Thoracic aorta (tissue), 2 donors: ENCODE measurements at regions not wholly inside any gene's neighbourhood (a gene's known extent, or its start where the extent isn't known, plus 50 kb on each side); places are given as distances from the start of the nearest gene placed in this dataset.

ENCODE experiments used
- ATAC-seq: fragments of 150-250 bp; one replicate; pipeline ENCODE4 v1.8.0; 2017; ENCODE audit warnings: low read depth; ENCODE audit not compliant: insufficient number of reproducible peaks, low FRiP score
- DNase-seq: peaks from one replicate; pipeline ENCODE4 v3.0.0-alpha.2; 2020; ENCODE audit warnings: low spot score
- H3K27ac ChIP-seq, 2 donors: fragments of 200-600 bp; sonication (generic); 1 replicate in 1 of 2; 2 replicates in 1 of 2; pipeline ENCODE4 v1.5.1; 2016; ENCODE audit warnings: mild to moderate bottlenecking in 2 of 2, moderate library complexity in 2 of 2
- H3K27me3 ChIP-seq: fragments of 200-600 bp; sonication (generic); replicated peaks from 2 replicates; pipeline ENCODE4 v1.6.0; 2016; ENCODE audit warnings: mild to moderate bottlenecking; ENCODE audit not compliant: insufficient read depth
- H3K36me3 ChIP-seq: fragments of 200-600 bp; sonication (generic); one replicate; pipeline ENCODE4 v1.5.1; 2016
- H3K4me1 ChIP-seq, 2 donors: fragments of 200-600 bp; sonication (generic); 1 replicate in 1 of 2; 2 replicates in 1 of 2; pipeline versions ENCODE4 v1.5.1 to v1.6.0; 2016; ENCODE audit warnings: low read depth in 2 of 2, mild to moderate bottlenecking in 1 of 2; ENCODE audit not compliant: control insufficient read depth in 1 of 2
- H3K4me3 ChIP-seq: fragments of 200-600 bp; sonication (generic); 2 replicates; pipeline ENCODE4 v1.5.1; 2016; ENCODE audit warnings: mild to moderate bottlenecking
- H3K9me3 ChIP-seq: fragments of 200-600 bp; sonication (generic); 2 replicates; pipeline ENCODE4 v1.5.1; 2016
- CTCF ChIP-seq: fragments of 200-600 bp; sonication (generic); IDR thresholded peaks from one replicate; pipeline ENCODE4 v1.5.1; 2019; ENCODE audit warnings: antibody characterized with exemption

- Histone ChIP-seq H3K27ac (no peak overlapping the region), H3K27me3 (no peaks in the 10 kb centered on the region), H3K9me3 (no peaks in the 10 kb centered on the region), H3K4me1 (peaks cover 8 to 22% of the 10 kb centered on the region in 2 donors), H3K4me3 (no peak overlapping the region), H3K36me3 (no peaks in the 10 kb centered on the region)
- no peak for ATAC-seq
- no peak for TF ChIP-seq CTCF
- DNase-seq: no peak
These were observed 281.9 kb upstream of the NMUR2 start for GRCh38 chr5:152686931-152687330.

- H3K27me3 ChIP-seq: no peaks in the 10 kb centered on the region
- no peak for TF ChIP-seq CTCF
- DNase-seq (peak; percentile 34), ATAC-seq (peak; percentile 97)
- H3K27ac ChIP-seq: peak overlapping the region; percentile 5 to 48
- no peaks in the 10 kb centered on the region for H3K9me3 ChIP-seq
- H3K4me1 ChIP-seq: peaks cover 3 to 15% of the 10 kb centered on the region in 2 donors
- no peaks in the 10 kb centered on the region for H3K36me3 ChIP-seq
- H3K4me3 ChIP-seq: no peak overlapping the region
These were observed 283.6 kb upstream of the NMUR2 start for GRCh38 chr5:152688561-152689249.

GRCh38 chr5:152689250-152689711, 284.2 kb upstream of the NMUR2 start:
- ATAC-seq (no peak), DNase-seq (no peak)

GRCh38 chr5:152694231-152694630, 289.2 kb upstream of the NMUR2 start:
- ATAC-seq (no peak), DNase-seq (no peak)
- Histone ChIP-seq H3K27ac (no peak overlapping the region), H3K9me3 (no peaks in the 10 kb centered on the region), H3K36me3 (no peaks in the 10 kb centered on the region), H3K4me1 (peaks cover 0 to 2% of the 10 kb centered on the region in 2 donors), H3K4me3 (no peak overlapping the region), H3K27me3 (no peaks in the 10 kb centered on the region)
- no peak for TF ChIP-seq CTCF

More at GRCh38 chr5:152689250-152689711, 284.2 kb upstream of the NMUR2 start:
- no peaks in the 10 kb centered on the region for H3K36me3 ChIP-seq
- no peaks in the 10 kb centered on the region for H3K9me3 ChIP-seq
- H3K27me3 ChIP-seq: no peaks in the 10 kb centered on the region
- TF ChIP-seq CTCF: no peak
- peak overlapping the region in 1 of 2 donors; percentile 48 for H3K27ac ChIP-seq
- no peak overlapping the region for H3K4me3 ChIP-seq
- peaks cover 3 to 11% of the 10 kb centered on the region in 2 donors for H3K4me1 ChIP-seq

- Histone ChIP-seq H3K4me1 (no peaks in the 10 kb centered on the region), H3K36me3 (no peaks in the 10 kb centered on the region), H3K27me3 (no peaks in the 10 kb centered on the region), H3K27ac (no peak overlapping the region), H3K9me3 (no peaks in the 10 kb centered on the region), H3K4me3 (no peak overlapping the region)
- TF ChIP-seq CTCF: no peak
- DNase-seq: no peak
- ATAC-seq: no peak
These were observed 296.3 kb upstream of the NMUR2 start for GRCh38 chr5:152701305-152701949.
